ENCODE measurements at regions not wholly inside any gene's neighbourhood (a gene's known extent, or its start where the extent isn't known, plus 50 kb on each side); places are given as distances from the start of the nearest gene placed in this dataset.
"Not testable (repeated sequence)": the region's sequence is repeated elsewhere in the genome, so short reads cannot be mapped to it uniquely, and the experiment has no call there.

DNA sequence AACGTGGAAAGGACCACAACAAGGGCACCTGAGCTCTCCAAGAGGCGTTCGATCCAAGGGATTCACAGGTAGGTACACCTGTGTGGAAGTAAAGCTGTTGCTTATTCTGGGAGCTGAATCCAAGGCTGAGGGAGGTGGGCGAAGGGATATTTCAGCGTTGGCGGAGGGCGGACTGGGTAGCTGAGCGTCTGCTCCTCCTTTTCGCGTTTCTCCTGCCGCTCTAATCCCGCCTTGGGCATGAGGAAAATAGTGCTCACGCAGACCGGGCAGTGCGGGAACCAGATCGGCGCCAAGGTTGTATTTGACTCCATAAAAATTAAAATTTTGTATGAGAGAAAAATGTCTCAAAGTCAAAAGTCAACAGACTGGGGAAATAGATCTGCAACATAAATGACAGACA is 3966.2 kb upstream of the OR11H1 start:
- not testable (repeated sequence) for TF ChIP-seq CTCF (IDR thresholded peaks at IDR 0.05 in 8 of 11, conservative IDR thresholded peaks at IDR 0.05 in 3 of 11); POLR2A (IDR thresholded peaks at IDR 0.05)
